ENCODE measurements at regions not wholly inside any gene's neighbourhood (a gene's known extent, or its start where the extent isn't known, plus 50 kb on each side); places are given as distances from the start of the nearest gene placed in this dataset.

GRCh38 chr13:47437406-47437805 is 540.6 kb upstream of the HTR2A start:
- H3K27ac ChIP-seq (ENCODE audit: low read depth, low read length): no peak overlapping the region
- H3K36me3 ChIP-seq (ENCODE audit: control insufficient read depth, insufficient read depth, low read length): no peaks in the 10 kb centered on the region
- H3K9ac ChIP-seq (ENCODE audit: low read depth, low read length): no peak overlapping the region
- no peaks in the 10 kb centered on the region for H3K9me3 ChIP-seq (ENCODE audit: control insufficient read depth, insufficient read depth, low read length)
- H3K4me1 ChIP-seq (ENCODE audit: control insufficient read depth, insufficient read depth, low read length): no peaks in the 10 kb centered on the region
- no peak overlapping the region for H3K4me3 ChIP-seq (ENCODE audit: low read depth, low read length)
- no peaks in the 10 kb centered on the region for H3K27me3 ChIP-seq (ENCODE audit: control insufficient read depth, insufficient read depth, low read length)

GRCh38 chr13:47433461-47434005 is 536.7 kb upstream of the HTR2A start:
- no peak overlapping the region for H3K9ac ChIP-seq (ENCODE audit: low read depth, low read length)
- H3K4me1 ChIP-seq (ENCODE audit: control insufficient read depth, insufficient read depth, low read length): no peaks in the 10 kb centered on the region
- H3K9me3 ChIP-seq (ENCODE audit: control insufficient read depth, insufficient read depth, low read length): no peaks in the 10 kb centered on the region
- no peak overlapping the region for H3K27ac ChIP-seq (ENCODE audit: low read depth, low read length)
- H3K4me3 ChIP-seq (ENCODE audit: low read depth, low read length): no peak overlapping the region
- H3K27me3 ChIP-seq (ENCODE audit: control insufficient read depth, insufficient read depth, low read length): no peaks in the 10 kb centered on the region
- no peaks in the 10 kb centered on the region for H3K36me3 ChIP-seq (ENCODE audit: control insufficient read depth, insufficient read depth, low read length)

GRCh38 chr13:47426126-47426849 is 529.4 kb upstream of the HTR2A start:
- H3K27ac ChIP-seq (ENCODE audit: low read depth, low read length): no peak overlapping the region
- no peak overlapping the region for H3K9ac ChIP-seq (ENCODE audit: low read depth, low read length)
- no peaks in the 10 kb centered on the region for H3K4me1 ChIP-seq (ENCODE audit: control insufficient read depth, insufficient read depth, low read length)
- H3K36me3 ChIP-seq (ENCODE audit: control insufficient read depth, insufficient read depth, low read length): no peaks in the 10 kb centered on the region
- no peak overlapping the region for H3K4me3 ChIP-seq (ENCODE audit: low read depth, low read length)
- H3K27me3 ChIP-seq (ENCODE audit: control insufficient read depth, insufficient read depth, low read length): no peaks in the 10 kb centered on the region
- no peaks in the 10 kb centered on the region for H3K9me3 ChIP-seq (ENCODE audit: control insufficient read depth, insufficient read depth, low read length)

GRCh38 chr13:47421525-47421924 is 524.7 kb upstream of the HTR2A start:
- no peaks in the 10 kb centered on the region for H3K9me3 ChIP-seq (ENCODE audit: control insufficient read depth, insufficient read depth, low read length)
- H3K4me1 ChIP-seq (ENCODE audit: control insufficient read depth, insufficient read depth, low read length): no peaks in the 10 kb centered on the region
- no peaks in the 10 kb centered on the region for H3K36me3 ChIP-seq (ENCODE audit: control insufficient read depth, insufficient read depth, low read length)
- H3K4me3 ChIP-seq (ENCODE audit: low read depth, low read length): no peak overlapping the region
- no peak overlapping the region for H3K27ac ChIP-seq (ENCODE audit: low read depth, low read length)
- no peaks in the 10 kb centered on the region for H3K27me3 ChIP-seq (ENCODE audit: control insufficient read depth, insufficient read depth, low read length)
- no peak overlapping the region for H3K9ac ChIP-seq (ENCODE audit: low read depth, low read length)

- Histone ChIP-seq H3K4me1 (ENCODE audit: control insufficient read depth, insufficient read depth, low read length) (no peaks in the 10 kb centered on the region), H3K27me3 (ENCODE audit: control insufficient read depth, insufficient read depth, low read length) (no peaks in the 10 kb centered on the region), H3K27ac (ENCODE audit: low read depth, low read length) (no peak overlapping the region), H3K4me3 (ENCODE audit: low read depth, low read length) (no peak overlapping the region), H3K9me3 (ENCODE audit: control insufficient read depth, insufficient read depth, low read length) (no peaks in the 10 kb centered on the region), H3K36me3 (ENCODE audit: control insufficient read depth, insufficient read depth, low read length) (no peaks in the 10 kb centered on the region), H3K9ac (ENCODE audit: low read depth, low read length) (no peak overlapping the region)
Observed at GRCh38 chr13:47420568-47420967, 523.7 kb upstream of the HTR2A start.

GRCh38 chr13:47420020-47420419 is 523.2 kb upstream of the HTR2A start:
- Histone ChIP-seq H3K27me3 (ENCODE audit: control insufficient read depth, insufficient read depth, low read length) (no peaks in the 10 kb centered on the region), H3K4me3 (ENCODE audit: low read depth, low read length) (no peak overlapping the region), H3K36me3 (ENCODE audit: control insufficient read depth, insufficient read depth, low read length) (no peaks in the 10 kb centered on the region), H3K27ac (ENCODE audit: low read depth, low read length) (no peak overlapping the region), H3K9ac (ENCODE audit: low read depth, low read length) (no peak overlapping the region), H3K9me3 (ENCODE audit: control insufficient read depth, insufficient read depth, low read length) (no peaks in the 10 kb centered on the region), H3K4me1 (ENCODE audit: control insufficient read depth, insufficient read depth, low read length) (no peaks in the 10 kb centered on the region)

GRCh38 chr13:47418206-47418920 is 521.5 kb upstream of the HTR2A start:
- no peak overlapping the region for H3K9ac ChIP-seq (ENCODE audit: low read depth, low read length)
- H3K4me3 ChIP-seq (ENCODE audit: low read depth, low read length): no peak overlapping the region
- no peaks in the 10 kb centered on the region for H3K4me1 ChIP-seq (ENCODE audit: control insufficient read depth, insufficient read depth, low read length)
- no peaks in the 10 kb centered on the region for H3K9me3 ChIP-seq (ENCODE audit: control insufficient read depth, insufficient read depth, low read length)
- H3K27me3 ChIP-seq (ENCODE audit: control insufficient read depth, insufficient read depth, low read length): no peaks in the 10 kb centered on the region
- H3K27ac ChIP-seq (ENCODE audit: low read depth, low read length): no peak overlapping the region
- H3K36me3 ChIP-seq (ENCODE audit: control insufficient read depth, insufficient read depth, low read length): no peaks in the 10 kb centered on the region

- no peak overlapping the region for H3K4me3 ChIP-seq (ENCODE audit: low read depth, low read length)
- no peak overlapping the region for H3K9ac ChIP-seq (ENCODE audit: low read depth, low read length)
- H3K9me3 ChIP-seq (ENCODE audit: control insufficient read depth, insufficient read depth, low read length): no peaks in the 10 kb centered on the region
- H3K27ac ChIP-seq (ENCODE audit: low read depth, low read length): no peak overlapping the region
- H3K4me1 ChIP-seq (ENCODE audit: control insufficient read depth, insufficient read depth, low read length): no peaks in the 10 kb centered on the region
- H3K36me3 ChIP-seq (ENCODE audit: control insufficient read depth, insufficient read depth, low read length): no peaks in the 10 kb centered on the region
- H3K27me3 ChIP-seq (ENCODE audit: control insufficient read depth, insufficient read depth, low read length): no peaks in the 10 kb centered on the region
Observed at GRCh38 chr13:47417485-47417884, 520.6 kb upstream of the HTR2A start.

GRCh38 chr13:47415048-47415447 is 518.2 kb upstream of the HTR2A start:
- no peak overlapping the region for H3K4me3 ChIP-seq (ENCODE audit: low read depth, low read length)
- no peaks in the 10 kb centered on the region for H3K4me1 ChIP-seq (ENCODE audit: control insufficient read depth, insufficient read depth, low read length)
- H3K27ac ChIP-seq (ENCODE audit: low read depth, low read length): no peak overlapping the region
- H3K9ac ChIP-seq (ENCODE audit: low read depth, low read length): no peak overlapping the region
- H3K9me3 ChIP-seq (ENCODE audit: control insufficient read depth, insufficient read depth, low read length): no peaks in the 10 kb centered on the region
- H3K36me3 ChIP-seq (ENCODE audit: control insufficient read depth, insufficient read depth, low read length): no peaks in the 10 kb centered on the region
- H3K27me3 ChIP-seq (ENCODE audit: control insufficient read depth, insufficient read depth, low read length): no peaks in the 10 kb centered on the region

GRCh38 chr13:47413526-47413925 is 516.7 kb upstream of the HTR2A start:
- Histone ChIP-seq H3K9me3 (ENCODE audit: control insufficient read depth, insufficient read depth, low read length) (no peaks in the 10 kb centered on the region), H3K27ac (ENCODE audit: low read depth, low read length) (no peak overlapping the region), H3K27me3 (ENCODE audit: control insufficient read depth, insufficient read depth, low read length) (no peaks in the 10 kb centered on the region), H3K9ac (ENCODE audit: low read depth, low read length) (no peak overlapping the region), H3K36me3 (ENCODE audit: control insufficient read depth, insufficient read depth, low read length) (no peaks in the 10 kb centered on the region), H3K4me1 (ENCODE audit: control insufficient read depth, insufficient read depth, low read length) (no peaks in the 10 kb centered on the region), H3K4me3 (ENCODE audit: low read depth, low read length) (no peak overlapping the region)

- no peak overlapping the region for H3K4me3 ChIP-seq (ENCODE audit: low read depth, low read length)
- H3K36me3 ChIP-seq (ENCODE audit: control insufficient read depth, insufficient read depth, low read length): no peaks in the 10 kb centered on the region
- no peaks in the 10 kb centered on the region for H3K4me1 ChIP-seq (ENCODE audit: control insufficient read depth, insufficient read depth, low read length)
- no peaks in the 10 kb centered on the region for H3K27me3 ChIP-seq (ENCODE audit: control insufficient read depth, insufficient read depth, low read length)
- H3K9ac ChIP-seq (ENCODE audit: low read depth, low read length): no peak overlapping the region
- no peaks in the 10 kb centered on the region for H3K9me3 ChIP-seq (ENCODE audit: control insufficient read depth, insufficient read depth, low read length)
- H3K27ac ChIP-seq (ENCODE audit: low read depth, low read length): no peak overlapping the region
Observed at GRCh38 chr13:47413112-47413511, 516.3 kb upstream of the HTR2A start.
